ENCODE measurements at regions not wholly inside any gene's neighbourhood (a gene's known extent, or its start where the extent isn't known, plus 50 kb on each side); places are given as distances from the start of the nearest gene placed in this dataset.
"Not testable (repeated sequence)": the region's sequence is repeated elsewhere in the genome, so short reads cannot be mapped to it uniquely, and the experiment has no call there.

- CTCF ChIA-PET: no interaction called here
- Mint-ChIP-seq H3K4me1 (no peaks in the 10 kb centered on the region), H3K36me3 (no peaks in the 10 kb centered on the region), H3K27me3 (peaks cover 26% of the 10 kb centered on the region), H3K27ac (no peak overlapping the region), H3K4me3 (no peak overlapping the region), H3K9me3 (ENCODE audit: low read depth) (no peaks in the 10 kb centered on the region)
- ATAC-seq: no peak
- DNase-seq: no peak
These were observed 112.6 kb upstream of the PKN2 start for GRCh38 chr1:88571506-88571905.

GRCh38 chr1:88579598-88579997 is 104.5 kb upstream of the PKN2 start:
- Mint-ChIP-seq H3K4me3 (no peak overlapping the region), H3K27ac (no peak overlapping the region), H3K36me3 (no peaks in the 10 kb centered on the region), H3K9me3 (ENCODE audit: low read depth) (no peaks in the 10 kb centered on the region), H3K4me1 (no peaks in the 10 kb centered on the region), H3K27me3 (peaks cover 13% of the 10 kb centered on the region)
- CTCF ChIA-PET: interaction anchor here (0.9 kb wide), 1 partner anchor 15 kb away, joined by 3 read pairs; no protein-coding TSS in a partner anchor
- DNase-seq: no peak
- no peak for ATAC-seq

- ATAC-seq: no peak
- no peak overlapping the region for H3K27ac Mint-ChIP-seq
- CTCF ChIA-PET: no interaction called here
These were observed 102.4 kb upstream of the PKN2 start for GRCh38 chr1:88581703-88582102.

GRCh38 chr1:88593358-88593757 is 90.7 kb upstream of the PKN2 start:
- CTCF ChIA-PET: interaction anchor here (1.2 kb wide), 1 partner anchor 413 kb away, joined by 5 read pairs; no protein-coding TSS in a partner anchor

More at GRCh38 chr1:88581703-88582102, 102.4 kb upstream of the PKN2 start:
- Mint-ChIP-seq H3K4me1 (no peaks in the 10 kb centered on the region), H3K4me3 (no peak overlapping the region), H3K36me3 (no peaks in the 10 kb centered on the region), H3K27me3 (peaks cover 20% of the 10 kb centered on the region), H3K9me3 (ENCODE audit: low read depth) (no peaks in the 10 kb centered on the region)
- no peak for DNase-seq

GRCh38 chr1:88595355-88596002 is 88.6 kb upstream of the PKN2 start:
- Mint-ChIP-seq H3K4me1 (peaks cover 3% of the 10 kb centered on the region), H3K36me3 (no peaks in the 10 kb centered on the region), H3K9me3 (ENCODE audit: low read depth) (no peaks in the 10 kb centered on the region), H3K27ac (no peak overlapping the region), H3K27me3 (peaks cover 11% of the 10 kb centered on the region), H3K4me3 (no peak overlapping the region)
- ATAC-seq (peak; percentile 42), DNase-seq (no peak)
- CTCF ChIA-PET: interaction anchor here (1.0 to 1.4 kb wide), 2 partner anchors 15 to 22 kb away, joined by 3 read pairs; no protein-coding TSS in a partner anchor

More at GRCh38 chr1:88593358-88593757, 90.7 kb upstream of the PKN2 start:
- H3K27ac Mint-ChIP-seq: no peak overlapping the region
- H3K36me3 Mint-ChIP-seq: no peaks in the 10 kb centered on the region
- ATAC-seq (no peak), DNase-seq (no peak)
- H3K27me3 Mint-ChIP-seq: peaks cover 11% of the 10 kb centered on the region
- peaks cover 2% of the 10 kb centered on the region for H3K9me3 Mint-ChIP-seq (ENCODE audit: low read depth)
- no peak overlapping the region for H3K4me3 Mint-ChIP-seq
- peaks cover 3% of the 10 kb centered on the region for H3K4me1 Mint-ChIP-seq

GRCh38 chr1:88597973-88598372 is 86.1 kb upstream of the PKN2 start:
- DNase-seq; CTCF ChIA-PET; H3K4me1 Mint-ChIP-seq; H3K9me3 Mint-ChIP-seq (ENCODE audit: low read depth); H3K36me3 Mint-ChIP-seq; H3K27me3 Mint-ChIP-seq; ATAC-seq; H3K27ac Mint-ChIP-seq; H3K4me3 Mint-ChIP-seq: not testable (repeated sequence)

- Mint-ChIP-seq H3K36me3 (no peaks in the 10 kb centered on the region), H3K4me3 (no peak overlapping the region), H3K27me3 (peaks cover 11% of the 10 kb centered on the region), H3K27ac (no peak overlapping the region), H3K9me3 (ENCODE audit: low read depth) (no peaks in the 10 kb centered on the region), H3K4me1 (peaks cover 4% of the 10 kb centered on the region)
- CTCF ChIA-PET: no interaction called here
- ATAC-seq: peak; percentile 42
- no peak for DNase-seq
These were observed 75.7 kb upstream of the PKN2 start for GRCh38 chr1:88608139-88608943.

GRCh38 chr1:88609051-88609450 is 75.0 kb upstream of the PKN2 start:
- no peak for ATAC-seq
- no peaks in the 10 kb centered on the region for H3K36me3 Mint-ChIP-seq
- peaks cover 12% of the 10 kb centered on the region for H3K27me3 Mint-ChIP-seq
- H3K27ac Mint-ChIP-seq: no peak overlapping the region
- peaks cover 4% of the 10 kb centered on the region for H3K4me1 Mint-ChIP-seq
- no peak for DNase-seq
- CTCF ChIA-PET: no interaction called here
- no peaks in the 10 kb centered on the region for H3K9me3 Mint-ChIP-seq (ENCODE audit: low read depth)
- H3K4me3 Mint-ChIP-seq: no peak overlapping the region

- Mint-ChIP-seq H3K4me1 (peaks cover 4% of the 10 kb centered on the region), H3K4me3 (no peak overlapping the region), H3K36me3 (no peaks in the 10 kb centered on the region), H3K27ac (no peak overlapping the region), H3K9me3 (ENCODE audit: low read depth) (no peaks in the 10 kb centered on the region), H3K27me3 (peaks cover 24% of the 10 kb centered on the region)
- CTCF ChIA-PET: no interaction called here
- ATAC-seq (no peak), DNase-seq (no peak)
These were observed 73.4 kb upstream of the PKN2 start for GRCh38 chr1:88610687-88611086.

- Mint-ChIP-seq H3K4me3 (no peak overlapping the region), H3K9me3 (ENCODE audit: low read depth) (no peaks in the 10 kb centered on the region), H3K27me3 (peaks cover 24% of the 10 kb centered on the region), H3K4me1 (peaks cover 4% of the 10 kb centered on the region), H3K36me3 (no peaks in the 10 kb centered on the region), H3K27ac (no peak overlapping the region)
- DNase-seq (no peak), ATAC-seq (no peak)
- CTCF ChIA-PET: no interaction called here
These were observed 71.8 kb upstream of the PKN2 start for GRCh38 chr1:88612292-88612691.

GRCh38 chr1:88612773-88613172 is 71.3 kb upstream of the PKN2 start:
- Mint-ChIP-seq H3K27me3 (peaks cover 24% of the 10 kb centered on the region), H3K36me3 (no peaks in the 10 kb centered on the region)
- ATAC-seq: no peak

GRCh38 chr1:88618331-88618730 is 65.7 kb upstream of the PKN2 start:
- Mint-ChIP-seq H3K36me3 (peaks cover 3% of the 10 kb centered on the region), H3K4me3 (no peak overlapping the region), H3K27ac (no peak overlapping the region), H3K4me1 (no peaks in the 10 kb centered on the region), H3K9me3 (ENCODE audit: low read depth) (peaks cover 20% of the 10 kb centered on the region), H3K27me3 (peaks cover 21% of the 10 kb centered on the region)
- CTCF ChIA-PET: no interaction called here
- DNase-seq (no peak), ATAC-seq (no peak)

More at GRCh38 chr1:88612773-88613172, 71.3 kb upstream of the PKN2 start:
- DNase-seq: no peak
- Mint-ChIP-seq H3K4me1 (peaks cover 4% of the 10 kb centered on the region), H3K4me3 (no peak overlapping the region), H3K27ac (no peak overlapping the region), H3K9me3 (ENCODE audit: low read depth) (peaks cover 4% of the 10 kb centered on the region)
- CTCF ChIA-PET: no interaction called here

GRCh38 chr1:88623101-88623500 is 61.0 kb upstream of the PKN2 start:
- H3K36me3 Mint-ChIP-seq, DNase-seq, H3K4me3 Mint-ChIP-seq, H3K4me1 Mint-ChIP-seq, ATAC-seq, CTCF ChIA-PET, H3K27ac Mint-ChIP-seq, H3K27me3 Mint-ChIP-seq: not testable (repeated sequence)
- peaks cover 14% of the 10 kb centered on the region for H3K9me3 Mint-ChIP-seq (ENCODE audit: low read depth)
